Left forelimb (tissue), 1 donor: ENCODE measurements at regions not wholly inside any gene's neighbourhood (a gene's known extent, or its start where the extent isn't known, plus 50 kb on each side); places are given as distances from the start of the nearest gene placed in this dataset.

ENCODE experiments used
- DNase-seq: peaks from one replicate; pipeline ENCODE4 v3.0.0-alpha.2; 2018; ENCODE audit warnings: low spot score

DNA sequence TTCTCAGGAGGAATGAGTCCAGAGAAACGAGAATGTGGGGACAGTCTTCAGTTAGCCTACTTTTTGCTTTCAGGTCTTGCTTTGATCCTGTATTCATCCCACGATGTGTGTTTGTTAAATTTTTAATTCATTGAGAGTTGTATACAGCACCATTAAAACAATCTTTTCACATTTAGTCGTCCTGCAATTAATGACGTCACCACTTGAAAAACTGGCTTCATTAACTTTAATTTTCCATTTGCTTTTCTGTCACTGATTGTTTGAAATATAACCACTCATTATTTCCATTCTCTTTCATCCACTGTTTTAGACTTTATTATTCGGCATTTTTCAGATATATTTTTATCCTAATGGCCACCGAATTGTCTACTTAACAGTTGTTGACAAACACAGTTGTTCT, 146.9 kb downstream of the TFEC start:
- DNase-seq = no peak

- DNase-seq = no peak
Observed at GRCh38 chr7:115881476-115881875, 149.1 kb downstream of the TFEC start.

DNA sequence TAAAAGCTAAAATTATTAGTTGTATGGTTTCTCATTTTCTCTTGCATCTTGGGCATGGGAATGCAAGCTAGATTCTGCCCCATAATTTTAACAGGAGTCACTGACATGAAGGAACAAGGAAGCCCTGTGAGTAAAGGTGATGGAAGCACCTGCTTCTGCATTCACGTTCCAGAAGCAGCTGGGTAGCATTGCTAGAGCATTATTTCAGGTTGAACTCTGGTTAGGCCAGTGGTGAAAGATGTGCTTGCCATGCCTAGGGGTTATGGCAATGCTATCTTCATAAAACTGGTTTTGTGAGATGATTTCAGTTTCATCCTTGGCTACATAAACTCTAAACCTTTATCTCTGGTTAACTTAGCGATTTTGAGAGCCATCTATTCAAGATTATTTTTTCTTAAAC, 151.4 kb downstream of the TFEC start:
- DNase-seq = no peak

GRCh38 chr7:115869801-115870200, 160.8 kb downstream of the TFEC start:
- DNase-seq = no peak

DNA sequence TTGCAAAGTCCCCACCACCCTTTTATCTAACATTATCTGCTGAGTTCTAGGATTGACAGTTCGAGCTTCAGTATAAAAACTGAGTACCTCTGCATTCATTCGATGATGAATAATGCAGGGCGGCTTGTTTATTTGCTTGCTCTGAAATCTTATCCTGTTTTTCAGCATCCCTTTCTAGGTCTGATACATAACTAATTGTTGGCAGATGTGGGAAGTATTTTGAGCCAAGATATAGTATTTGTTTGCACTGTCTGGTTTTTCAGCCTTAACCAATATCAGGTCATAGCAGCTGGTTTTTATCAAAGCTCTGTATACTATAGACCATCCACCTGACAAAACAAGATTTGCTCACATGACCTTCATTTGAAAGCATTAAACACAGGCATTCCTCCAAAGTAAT, 161.4 kb downstream of the TFEC start:
- DNase-seq = no peak

DNA sequence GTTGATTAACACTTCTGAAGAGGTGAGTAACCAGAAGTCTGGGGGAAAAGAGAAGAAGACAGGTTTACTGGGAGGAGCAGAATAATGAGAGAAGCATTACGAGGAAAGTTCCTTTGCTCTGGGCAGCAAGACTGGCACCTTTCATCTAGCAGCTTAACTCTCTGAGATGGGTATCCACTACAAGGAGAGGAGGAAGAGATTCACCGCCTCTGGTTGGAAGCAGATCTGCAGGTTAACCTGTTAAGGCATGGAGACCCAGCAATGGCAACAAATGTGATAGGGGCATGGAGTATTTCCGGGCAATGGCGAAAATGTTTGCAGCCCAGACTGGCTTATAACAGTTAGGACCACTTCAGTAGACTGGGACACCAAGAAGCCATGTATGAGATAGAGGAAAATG, 162.2 kb downstream of the TFEC start:
- DNase-seq = no peak

GRCh38 chr7:115864082-115864481, 166.5 kb downstream of the TFEC start:
- no peak for DNase-seq

GRCh38 chr7:115851291-115851690, 179.3 kb downstream of the TFEC start:
- DNase-seq = no peak

- no peak for DNase-seq
Observed at GRCh38 chr7:115850774-115851173, 179.8 kb downstream of the TFEC start.

DNA sequence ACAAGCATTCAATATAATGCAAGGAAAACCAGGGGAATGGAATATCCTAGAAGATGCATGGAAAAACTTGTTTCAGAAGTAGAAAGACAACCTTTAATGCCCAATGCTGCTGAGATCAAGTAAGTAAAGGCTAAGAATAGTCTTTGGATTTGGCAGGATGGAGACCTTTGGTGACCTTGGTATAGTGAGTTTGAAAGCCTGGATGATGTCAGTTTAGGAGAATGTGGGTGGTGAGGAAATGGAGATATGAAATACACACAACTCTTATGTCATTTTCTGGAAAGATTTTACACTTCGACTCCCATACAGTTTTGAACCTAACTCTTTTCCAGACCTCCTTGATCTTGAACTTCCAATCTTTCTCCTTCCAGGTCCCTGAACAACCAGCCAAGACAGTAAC, 185.7 kb downstream of the TFEC start:
- no peak for DNase-seq

- no peak for DNase-seq
Observed at GRCh38 chr7:115840702-115841101, 189.9 kb downstream of the TFEC start.

GRCh38 chr7:115838829-115839228, 191.7 kb downstream of the TFEC start:
- DNase-seq = no peak

DNA sequence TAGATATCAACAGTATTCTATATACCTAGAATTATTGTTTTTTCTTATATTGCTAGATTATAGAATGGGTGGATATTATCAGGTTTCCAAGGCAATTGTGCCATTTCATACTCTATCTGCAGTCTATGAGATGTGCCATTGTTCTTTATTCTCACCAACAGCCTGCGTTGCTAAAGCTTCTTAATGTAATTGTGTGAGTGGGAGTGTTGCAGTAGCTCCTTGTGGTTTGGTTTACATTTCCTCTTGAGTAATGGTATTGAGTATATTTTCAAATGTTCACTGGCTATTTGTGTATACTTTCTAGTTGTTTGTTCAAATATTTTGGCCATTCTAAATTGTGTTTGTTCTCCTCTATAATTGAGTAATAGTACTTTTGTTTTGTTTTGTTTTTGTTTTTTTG, 199.2 kb downstream of the TFEC start:
- no peak for DNase-seq

DNA sequence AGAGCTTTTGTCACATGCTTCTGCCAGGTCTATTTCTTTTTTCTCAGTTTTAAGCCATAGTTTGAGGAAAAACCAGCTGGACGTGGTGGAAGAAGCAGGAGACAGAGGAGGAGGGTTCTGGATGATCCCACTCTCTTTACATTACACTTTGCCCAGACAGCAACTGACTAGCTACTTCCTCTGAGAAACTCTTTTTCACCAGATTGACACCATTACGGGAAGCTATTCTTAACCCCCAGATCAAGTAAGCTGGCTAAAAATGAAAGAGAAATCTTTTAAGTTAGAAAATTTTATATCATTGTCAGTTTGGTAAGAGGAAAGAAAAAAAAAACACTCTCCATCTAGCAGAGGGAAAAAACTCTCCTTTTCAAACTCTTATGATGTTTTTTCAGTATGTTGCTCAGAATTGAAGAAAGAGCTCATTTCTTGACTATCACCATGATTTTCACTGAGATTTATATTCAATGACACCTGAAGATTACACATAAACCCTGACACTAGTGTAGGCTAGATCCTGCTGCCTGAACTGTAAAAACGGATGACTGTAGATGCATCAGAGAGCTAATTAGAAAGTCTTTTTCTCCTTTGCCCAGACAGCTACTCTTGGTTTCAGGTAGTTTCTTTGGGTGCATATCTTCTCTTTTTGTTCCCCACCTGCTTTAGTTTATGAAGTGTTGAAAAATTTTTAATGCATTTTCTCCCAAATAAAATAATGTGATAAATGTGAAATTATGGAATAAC, 203.1 kb downstream of the TFEC start:
- DNase-seq = no peak

- no peak for DNase-seq
Observed at GRCh38 chr7:115825456-115826115, 205.0 kb downstream of the TFEC start.

DNA sequence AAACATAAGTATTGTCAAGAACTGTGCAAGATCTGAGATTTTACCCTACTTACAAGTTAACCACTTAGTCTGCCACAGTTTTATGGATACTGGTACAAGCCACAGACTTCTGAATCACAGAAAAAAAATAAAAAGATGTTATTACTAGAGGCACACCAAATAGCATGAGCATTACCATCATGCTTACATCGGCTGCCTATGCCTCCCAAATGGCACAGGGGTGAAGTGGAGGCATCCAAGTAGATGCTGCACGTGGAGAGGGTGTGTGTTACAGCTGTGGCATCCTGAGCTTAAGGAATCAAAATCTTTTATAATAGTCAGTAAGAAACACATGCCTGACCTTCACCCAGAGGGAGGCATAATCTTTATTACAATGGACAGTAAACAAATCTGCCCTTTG, 207.8 kb downstream of the TFEC start:
- DNase-seq = no peak

GRCh38 chr7:115822380-115822779, 208.2 kb downstream of the TFEC start:
- DNase-seq = no peak

GRCh38 chr7:115816318-115816974, 214.1 kb downstream of the TFEC start:
- DNase-seq = no peak

DNA sequence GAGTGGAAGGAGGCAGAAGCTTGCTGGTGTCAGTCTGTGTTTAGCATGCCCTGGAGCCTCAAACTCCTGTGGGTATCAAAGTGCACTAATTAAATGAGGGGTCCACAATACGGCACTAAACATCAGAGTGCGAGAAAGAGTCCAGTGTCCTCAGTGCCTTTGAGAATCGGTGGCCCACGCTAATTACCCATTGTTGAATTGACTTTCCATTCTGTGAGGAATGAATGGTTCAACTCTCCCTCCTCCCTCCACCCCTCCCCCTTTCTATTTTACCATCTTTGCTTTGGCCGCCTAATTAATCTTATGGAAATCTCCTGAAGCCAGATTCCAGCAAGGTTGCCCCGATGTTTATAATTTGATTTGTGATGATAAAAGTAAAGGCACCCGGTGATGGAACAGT, 217.8 kb downstream of the TFEC start:
- DNase-seq = no peak

GRCh38 chr7:115805458-115805857, 225.1 kb downstream of the TFEC start:
- DNase-seq = no peak

GRCh38 chr7:115802415-115802814, 228.1 kb downstream of the TFEC start:
- no peak for DNase-seq

DNA sequence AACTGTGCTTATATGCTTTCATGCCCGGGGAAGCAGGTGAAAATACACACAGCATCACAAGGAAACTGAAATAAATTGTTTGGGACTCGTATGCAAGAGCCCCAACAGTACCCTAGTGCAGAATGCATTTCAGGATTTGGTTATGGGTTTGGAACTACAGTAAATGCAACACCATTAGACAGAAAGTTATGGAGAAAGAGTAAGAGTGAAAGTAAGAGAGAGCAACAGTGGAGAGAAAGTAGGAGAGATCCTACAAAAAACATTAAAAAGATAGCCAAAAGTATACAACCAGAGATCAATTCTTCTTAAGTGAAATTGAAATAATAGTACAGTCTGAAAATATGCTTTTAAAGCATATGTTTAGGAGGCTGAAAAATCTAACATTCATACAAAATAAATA, 231.1 kb downstream of the TFEC start:
- no peak for DNase-seq

DNA sequence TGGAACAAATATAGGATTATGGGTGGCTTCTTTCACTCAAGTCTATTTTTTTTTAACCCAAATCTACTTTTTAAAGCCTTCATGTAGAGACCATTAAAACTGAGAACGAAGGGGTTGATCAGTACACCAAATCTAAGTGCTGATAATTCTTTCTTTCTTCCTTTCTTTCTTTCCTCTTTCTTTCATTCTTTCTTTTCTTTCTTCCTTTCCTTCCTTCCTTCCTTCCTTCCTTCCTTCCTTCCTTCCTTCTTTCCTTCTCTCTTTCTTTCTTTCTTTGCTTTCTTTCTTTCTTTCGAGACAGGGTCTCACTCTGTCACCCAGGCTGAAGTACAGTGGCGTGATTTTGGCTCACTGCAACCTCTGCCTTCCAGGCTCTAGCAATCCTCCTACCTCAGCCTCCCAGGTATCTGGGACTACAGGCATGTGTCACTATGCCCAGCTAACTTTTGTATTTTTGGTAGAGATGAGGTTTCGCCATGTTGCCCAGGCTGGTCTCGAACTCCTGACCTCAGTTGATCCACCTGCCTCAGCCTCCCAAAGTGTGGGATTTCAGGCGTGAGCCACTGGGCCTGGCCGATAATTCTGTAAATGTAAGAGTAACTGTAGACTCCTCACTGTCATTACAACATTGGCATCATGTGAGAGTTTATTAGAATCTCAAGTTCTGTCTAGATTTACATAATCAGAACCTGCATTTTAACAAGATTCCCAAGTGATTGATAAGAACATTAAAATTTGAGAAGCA, 236.4 kb downstream of the TFEC start:
- DNase-seq = no peak
